Subcutaneous abdominal adipose tissue (tissue), 5 donors: ENCODE measurements at regions not wholly inside any gene's neighbourhood (a gene's known extent, or its start where the extent isn't known, plus 50 kb on each side); places are given as distances from the start of the nearest gene placed in this dataset.

Source experiments
- H3K27ac ChIP-seq: one replicate; pipeline ENCODE4 v1.7.0; 2013; ENCODE audit warnings: low read depth, mild to moderate bottlenecking, inconsistent platforms, low read length, moderate library complexity
- H3K27me3 ChIP-seq, 5 donors: one replicate each; pipeline ENCODE4 v1.7.0; 2013; ENCODE audit warnings: low read length in 5 of 5, inconsistent platforms in 1 of 5; ENCODE audit not compliant: control insufficient read depth in 5 of 5, insufficient read depth in 4 of 5
- H3K36me3 ChIP-seq, 5 donors: one replicate each; pipeline ENCODE4 v1.7.0; 2013; ENCODE audit warnings: low read length in 5 of 5; ENCODE audit not compliant: control insufficient read depth in 5 of 5, insufficient read depth in 5 of 5
- H3K4me1 ChIP-seq, 5 donors: one replicate each; pipeline ENCODE4 v1.7.0; 2013; ENCODE audit warnings: low read length in 5 of 5, mild to moderate bottlenecking in 3 of 5, moderate library complexity in 1 of 5; ENCODE audit not compliant: control insufficient read depth in 5 of 5, insufficient read depth in 5 of 5
- H3K4me3 ChIP-seq, 5 donors: one replicate each; pipeline ENCODE4 v1.7.0; 2013; ENCODE audit warnings: low read length in 5 of 5, low read depth in 1 of 5
- H3K9ac ChIP-seq, 5 donors: one replicate each; pipeline ENCODE4 v1.7.0; 2013; ENCODE audit warnings: low read length in 5 of 5, mild to moderate bottlenecking in 4 of 5, moderate library complexity in 3 of 5
- H3K9me3 ChIP-seq, 5 donors: one replicate each; pipeline ENCODE4 v1.7.0; 2013; ENCODE audit warnings: low read length in 5 of 5; ENCODE audit not compliant: control insufficient read depth in 5 of 5
- donor health status: healthy.
- donor health status: healthy.
- donor health status: healthy.
- donor health status: healthy.
- donor health status: healthy.

GRCh38 chr3:164620956-164621355 is 457.3 kb downstream of the SI start:
- Histone ChIP-seq H3K27me3 (no peaks in the 10 kb centered on the region), H3K9ac (no peak overlapping the region), H3K4me1 (no peaks in the 10 kb centered on the region), H3K27ac (no peak overlapping the region), H3K36me3 (no peaks in the 10 kb centered on the region), H3K9me3 (no peaks in the 10 kb centered on the region), H3K4me3 (no peak overlapping the region)

- H3K27ac ChIP-seq = no peak overlapping the region
- no peaks in the 10 kb centered on the region for H3K36me3 ChIP-seq
- H3K27me3 ChIP-seq = no peaks in the 10 kb centered on the region
- no peaks in the 10 kb centered on the region for H3K9me3 ChIP-seq
- H3K4me1 ChIP-seq = no peaks in the 10 kb centered on the region
- no peak overlapping the region for H3K4me3 ChIP-seq
- H3K9ac ChIP-seq = no peak overlapping the region
Measured at GRCh38 chr3:164620423-164620822, 457.9 kb downstream of the SI start.

DNA sequence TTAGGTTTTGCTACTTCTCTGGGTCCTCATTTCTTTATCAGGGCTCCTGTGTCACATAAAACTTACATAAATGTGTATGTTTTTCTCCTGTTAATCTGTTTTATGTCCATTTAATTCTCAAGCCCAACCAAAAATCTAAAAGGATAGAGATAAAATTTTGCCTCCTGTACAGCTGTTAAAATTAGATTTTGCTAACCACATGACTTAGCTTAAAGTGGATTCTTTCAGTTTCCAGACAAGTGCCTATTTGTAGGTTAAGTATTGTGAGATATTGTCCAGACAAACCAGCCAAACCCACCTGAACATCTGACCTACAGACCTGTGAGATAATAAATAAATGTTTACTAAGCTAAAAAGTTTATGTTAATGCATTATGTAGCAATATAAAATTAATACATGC is 465.5 kb downstream of the SI start:
- Histone ChIP-seq H3K36me3 (no peaks in the 10 kb centered on the region), H3K27ac (no peak overlapping the region), H3K27me3 (no peaks in the 10 kb centered on the region), H3K9me3 (no peaks in the 10 kb centered on the region), H3K4me1 (no peaks in the 10 kb centered on the region), H3K4me3 (no peak overlapping the region), H3K9ac (no peak overlapping the region)

DNA sequence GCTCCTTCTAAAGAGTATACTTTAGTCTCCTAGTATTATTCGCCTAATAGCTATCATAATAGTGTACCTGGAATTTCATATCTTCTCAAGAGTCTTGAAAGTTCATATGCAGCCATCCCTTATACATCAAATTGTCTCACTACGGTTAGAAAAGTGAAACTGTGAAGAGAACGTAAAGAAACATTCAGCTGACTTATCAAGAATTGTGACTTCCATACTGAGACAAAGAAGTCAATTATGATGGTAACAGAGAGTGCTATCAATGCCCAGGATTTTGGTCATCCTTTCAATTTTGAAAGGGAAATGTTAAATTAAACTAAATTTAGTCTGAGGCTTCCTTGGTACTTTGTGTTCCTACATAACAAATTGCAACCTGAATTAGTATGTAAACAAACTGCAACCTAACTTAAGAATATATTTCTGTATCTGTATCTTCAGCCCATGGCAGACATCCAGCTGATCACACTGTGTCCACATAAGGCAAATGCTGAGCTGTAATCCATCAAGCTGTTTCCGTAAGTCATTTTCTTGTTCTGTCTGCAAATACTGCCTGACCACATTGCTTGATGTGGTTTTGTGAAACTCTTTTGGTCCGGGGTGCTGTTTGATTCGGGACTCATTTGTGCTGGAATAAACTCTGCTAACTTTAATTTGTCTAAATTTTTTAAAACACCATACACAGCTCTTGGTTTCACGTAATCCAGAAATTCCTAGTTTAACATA is 469.6 kb downstream of the SI start:
- H3K9me3 ChIP-seq = no peaks in the 10 kb centered on the region
- no peak overlapping the region for H3K9ac ChIP-seq
- H3K4me1 ChIP-seq = no peaks in the 10 kb centered on the region
- no peaks in the 10 kb centered on the region for H3K36me3 ChIP-seq
- H3K27me3 ChIP-seq = no peaks in the 10 kb centered on the region
- H3K27ac ChIP-seq = no peak overlapping the region
- H3K4me3 ChIP-seq = no peak overlapping the region

GRCh38 chr3:164604687-164605086 is 473.6 kb downstream of the SI start:
- Histone ChIP-seq H3K4me1 (no peaks in the 10 kb centered on the region), H3K9me3 (peaks cover 0 to 5% (median 0%) of the 10 kb centered on the region in 5 donors)

GRCh38 chr3:164577667-164578210 is 500.6 kb downstream of the SI start:
- Histone ChIP-seq H3K27ac (no peak overlapping the region), H3K9ac (no peak overlapping the region), H3K4me1 (no peaks in the 10 kb centered on the region), H3K9me3 (no peaks in the 10 kb centered on the region), H3K36me3 (no peaks in the 10 kb centered on the region), H3K4me3 (no peak overlapping the region), H3K27me3 (no peaks in the 10 kb centered on the region)

More at GRCh38 chr3:164604687-164605086, 473.6 kb downstream of the SI start:
- no peaks in the 10 kb centered on the region for H3K36me3 ChIP-seq
- H3K27me3 ChIP-seq = no peaks in the 10 kb centered on the region
- H3K4me3 ChIP-seq = no peak overlapping the region
- H3K27ac ChIP-seq = no peak overlapping the region
- H3K9ac ChIP-seq = no peak overlapping the region

- no peak overlapping the region for H3K9ac ChIP-seq
- no peaks in the 10 kb centered on the region for H3K9me3 ChIP-seq
- no peak overlapping the region for H3K4me3 ChIP-seq
- H3K4me1 ChIP-seq = no peaks in the 10 kb centered on the region
- H3K36me3 ChIP-seq = no peaks in the 10 kb centered on the region
- H3K27ac ChIP-seq = no peak overlapping the region
- H3K27me3 ChIP-seq = no peaks in the 10 kb centered on the region
Measured at GRCh38 chr3:164572436-164572835, 505.9 kb downstream of the SI start.

- Histone ChIP-seq H3K27ac (no peak overlapping the region), H3K9me3 (no peaks in the 10 kb centered on the region), H3K9ac (no peak overlapping the region), H3K4me1 (no peaks in the 10 kb centered on the region), H3K4me3 (no peak overlapping the region), H3K27me3 (no peaks in the 10 kb centered on the region), H3K36me3 (no peaks in the 10 kb centered on the region)
Measured at GRCh38 chr3:164550857-164551256, 527.4 kb downstream of the SI start.

- H3K27ac ChIP-seq = no peak overlapping the region
- no peaks in the 10 kb centered on the region for H3K4me1 ChIP-seq
Measured at GRCh38 chr3:164539215-164539614, 539.1 kb downstream of the SI start.

GRCh38 chr3:164537485-164537884 is 540.8 kb downstream of the SI start:
- Histone ChIP-seq H3K9me3 (no peaks in the 10 kb centered on the region), H3K9ac (no peak overlapping the region), H3K4me1 (no peaks in the 10 kb centered on the region), H3K36me3 (no peaks in the 10 kb centered on the region), H3K4me3 (no peak overlapping the region), H3K27ac (no peak overlapping the region), H3K27me3 (no peaks in the 10 kb centered on the region)

More at GRCh38 chr3:164539215-164539614, 539.1 kb downstream of the SI start:
- Histone ChIP-seq H3K9ac (no peak overlapping the region), H3K36me3 (no peaks in the 10 kb centered on the region), H3K27me3 (no peaks in the 10 kb centered on the region), H3K9me3 (no peaks in the 10 kb centered on the region), H3K4me3 (no peak overlapping the region)
